NOMO-1 treated with DMSO at 0.1 percent for 48 hours (cell line): ENCODE measurements at regions not wholly inside any gene's neighbourhood (a gene's known extent, or its start where the extent isn't known, plus 50 kb on each side); places are given as distances from the start of the nearest gene placed in this dataset.

Source experiments
- DNase-seq: peaks from one replicate; lab custom pipeline; 2025; ENCODE audit not compliant: unreplicated experiment; lab: John Stamatoyannopoulos, UW

DNA sequence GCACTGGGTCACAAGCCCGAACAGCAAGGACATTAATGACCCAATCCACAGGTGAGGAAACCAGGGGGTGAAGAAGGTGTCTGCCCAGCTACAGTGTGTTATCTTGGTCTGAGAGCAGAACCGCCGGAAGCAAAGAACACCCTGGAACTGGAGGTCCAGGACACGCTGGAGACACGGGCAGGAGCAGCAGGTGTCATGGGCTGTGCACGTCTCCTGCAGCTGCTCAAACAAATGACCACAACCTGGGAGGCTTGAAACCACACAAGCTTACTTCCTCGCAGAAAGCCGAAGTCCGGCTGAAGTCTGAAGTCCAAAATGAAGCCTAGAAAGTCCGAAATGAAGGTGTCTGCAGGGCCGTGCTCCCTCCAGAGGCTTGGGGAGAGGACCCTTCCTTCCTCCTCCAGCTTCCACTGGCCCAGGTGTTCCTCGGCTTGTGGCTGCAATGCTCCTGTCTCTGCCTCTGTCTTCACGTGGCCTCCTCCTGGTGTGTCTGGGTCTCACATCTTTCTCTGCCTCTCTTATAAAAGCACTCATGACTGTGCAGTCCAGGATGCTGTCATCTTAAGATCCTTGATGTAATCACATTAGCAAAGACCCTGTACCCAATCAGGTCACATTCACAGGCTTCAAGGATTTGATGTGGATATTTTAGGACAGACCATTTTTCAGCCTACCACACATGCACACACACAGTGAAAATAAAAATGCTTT is 351.2 kb downstream of the C16orf95 start:
- no peak for DNase-seq

DNA sequence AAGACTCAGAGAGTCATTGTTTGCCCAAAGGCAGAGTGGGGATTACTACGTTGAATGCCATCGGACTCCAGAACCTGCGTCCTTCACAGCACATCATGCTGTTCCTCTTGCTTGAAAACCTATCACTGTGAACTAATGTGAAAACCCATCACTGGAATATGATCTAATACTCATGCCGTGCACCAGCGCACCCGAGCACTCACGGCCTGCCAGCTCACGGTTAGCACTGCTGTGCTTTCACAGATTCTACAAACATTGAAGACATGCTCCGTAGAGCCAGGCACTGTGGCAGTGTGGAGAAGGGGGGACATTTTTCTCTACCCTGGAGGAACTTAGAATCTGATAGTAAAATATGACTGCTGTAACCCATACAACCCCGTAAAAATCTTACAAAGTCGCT is 350.4 kb downstream of the C16orf95 start:
- DNase-seq = no peak

DNA sequence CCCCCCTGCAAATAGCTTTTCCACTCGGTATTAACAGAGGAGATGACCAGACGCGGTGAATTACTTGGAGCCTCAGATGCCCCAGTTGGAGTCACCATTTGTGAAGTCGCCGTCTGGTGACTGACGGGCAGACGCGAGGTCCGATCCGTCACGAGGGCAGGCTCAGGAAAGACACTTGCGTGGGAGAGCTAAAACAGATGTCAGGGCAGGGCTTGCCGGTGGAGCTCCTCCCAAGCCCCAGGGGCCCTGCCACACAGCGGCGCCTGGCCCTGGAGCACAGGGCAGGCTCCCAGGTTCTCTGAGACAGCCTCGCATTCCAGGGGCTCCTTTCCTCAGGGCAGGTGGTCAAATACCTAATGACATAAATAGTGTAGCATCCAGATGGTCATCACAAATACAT is 348.3 kb downstream of the C16orf95 start:
- no peak for DNase-seq

DNA sequence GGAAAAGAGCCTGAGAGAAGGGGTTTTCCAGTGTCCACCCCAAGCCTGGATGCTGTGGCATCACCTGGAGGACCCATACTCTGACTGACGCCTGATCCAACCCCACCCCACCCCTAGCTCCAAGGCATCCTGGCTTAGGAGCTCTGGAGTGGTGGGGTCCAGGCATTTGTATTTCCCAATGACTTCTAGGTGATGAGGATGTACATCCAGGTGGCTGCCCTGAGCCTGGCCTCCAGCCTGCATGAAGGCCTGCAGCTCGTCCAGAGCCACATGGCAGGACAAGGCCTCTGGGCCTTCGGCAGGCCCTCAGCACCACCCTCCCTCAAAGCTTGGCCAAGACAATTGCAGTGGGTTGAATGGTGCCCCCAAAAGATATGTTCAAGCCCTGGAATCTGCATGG is 347.5 kb downstream of the C16orf95 start:
- DNase-seq = no peak

DNA sequence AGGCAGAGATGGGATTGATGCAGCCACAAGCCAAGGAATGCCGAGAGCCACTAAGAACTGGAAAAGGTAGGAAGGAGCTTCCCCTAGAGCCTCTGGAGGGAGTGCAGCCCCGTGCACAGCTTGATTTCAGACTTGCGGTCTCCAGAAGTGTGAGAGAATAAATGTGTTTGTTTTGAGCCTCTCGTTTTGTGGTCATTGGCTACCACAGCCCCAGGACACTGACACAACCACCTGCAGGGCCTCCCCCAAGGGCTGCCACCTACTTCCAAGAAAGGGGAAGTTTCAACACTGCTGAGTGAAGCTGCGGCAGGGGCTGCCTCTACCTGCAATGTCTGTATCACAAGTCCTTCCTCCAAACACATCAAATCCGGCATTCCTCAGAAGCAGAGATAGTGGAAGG is 346.9 kb downstream of the C16orf95 start:
- peak; percentile 19 for DNase-seq

DNA sequence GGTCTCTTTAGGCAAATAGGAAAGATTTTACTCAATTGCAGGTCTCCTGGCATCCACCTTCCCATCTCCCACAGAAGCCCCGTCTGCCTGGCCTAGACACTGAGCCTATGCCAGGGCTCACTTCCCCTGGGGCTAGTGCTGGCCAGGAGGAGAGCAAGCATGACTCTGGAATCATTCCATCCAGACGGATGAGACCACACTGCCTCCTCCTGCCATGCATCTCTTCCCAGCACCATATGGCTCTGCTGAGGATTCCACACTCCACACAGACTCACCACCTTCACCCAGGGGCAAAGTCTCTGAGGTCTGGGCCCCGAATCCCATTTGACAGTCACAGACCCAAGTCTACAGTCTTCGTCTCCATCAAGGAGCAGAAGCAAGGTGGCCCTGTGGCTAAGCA is 346.5 kb downstream of the C16orf95 start:
- no peak for DNase-seq

DNA sequence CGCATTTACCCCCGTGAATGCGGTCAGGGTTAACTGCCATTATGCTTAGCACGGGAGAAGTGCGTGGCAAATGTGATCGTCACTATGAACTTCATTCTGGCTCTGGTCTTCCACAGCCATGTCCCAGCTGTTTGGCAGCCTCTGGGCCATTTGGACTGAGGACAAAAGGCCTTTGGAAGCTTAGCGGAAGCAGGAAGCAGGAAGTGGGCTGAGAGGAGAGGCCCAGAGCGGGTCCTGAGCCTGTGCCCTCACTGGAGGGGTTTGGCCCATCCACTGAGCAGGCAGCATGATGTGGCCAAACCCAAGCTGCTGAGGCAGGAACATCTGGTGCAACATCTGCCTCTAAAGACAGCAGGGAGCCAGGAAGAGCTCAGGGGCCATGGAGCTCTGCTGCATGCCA is 345.9 kb downstream of the C16orf95 start:
- DNase-seq = no peak

DNA sequence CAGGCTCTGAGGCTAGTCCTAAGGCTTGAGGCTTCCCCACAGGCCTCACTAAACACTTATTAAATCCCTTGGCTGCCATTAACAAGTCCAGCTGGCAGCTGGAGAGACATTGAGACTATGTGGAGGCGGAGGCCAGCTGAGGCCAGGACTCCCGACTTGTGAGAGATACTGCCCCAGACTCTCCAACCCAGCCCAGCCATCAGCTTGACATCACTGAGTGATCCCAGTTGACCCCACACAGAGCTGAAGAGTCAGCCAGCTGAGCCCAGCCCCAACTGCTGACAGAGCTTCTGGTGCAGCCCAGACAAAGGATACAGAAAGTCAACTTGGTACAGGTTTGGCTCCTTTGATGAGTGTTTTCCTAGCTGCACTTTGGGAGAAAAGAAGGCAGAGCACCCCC is 343.1 kb downstream of the C16orf95 start:
- DNase-seq = no peak

DNA sequence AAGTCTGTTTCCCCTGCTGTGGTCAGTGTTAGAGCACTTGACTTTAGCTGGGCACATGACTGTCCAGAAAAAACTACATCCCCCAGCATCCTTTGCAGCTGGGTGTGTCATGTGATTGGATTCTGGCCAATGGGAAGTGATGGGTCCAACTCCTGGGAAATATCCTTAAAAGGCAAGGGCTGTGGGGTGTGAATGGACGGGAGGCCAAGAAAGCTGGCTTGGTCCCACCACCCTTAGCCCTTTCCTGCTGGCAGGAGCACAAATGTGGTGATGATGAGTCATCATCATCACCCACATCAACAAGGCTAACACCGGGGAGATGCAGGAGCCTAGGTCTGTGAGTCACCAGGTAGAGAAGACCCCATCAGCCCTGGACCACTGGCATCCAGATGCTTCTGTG is 341.7 kb downstream of the C16orf95 start:
- no peak for DNase-seq

DNA sequence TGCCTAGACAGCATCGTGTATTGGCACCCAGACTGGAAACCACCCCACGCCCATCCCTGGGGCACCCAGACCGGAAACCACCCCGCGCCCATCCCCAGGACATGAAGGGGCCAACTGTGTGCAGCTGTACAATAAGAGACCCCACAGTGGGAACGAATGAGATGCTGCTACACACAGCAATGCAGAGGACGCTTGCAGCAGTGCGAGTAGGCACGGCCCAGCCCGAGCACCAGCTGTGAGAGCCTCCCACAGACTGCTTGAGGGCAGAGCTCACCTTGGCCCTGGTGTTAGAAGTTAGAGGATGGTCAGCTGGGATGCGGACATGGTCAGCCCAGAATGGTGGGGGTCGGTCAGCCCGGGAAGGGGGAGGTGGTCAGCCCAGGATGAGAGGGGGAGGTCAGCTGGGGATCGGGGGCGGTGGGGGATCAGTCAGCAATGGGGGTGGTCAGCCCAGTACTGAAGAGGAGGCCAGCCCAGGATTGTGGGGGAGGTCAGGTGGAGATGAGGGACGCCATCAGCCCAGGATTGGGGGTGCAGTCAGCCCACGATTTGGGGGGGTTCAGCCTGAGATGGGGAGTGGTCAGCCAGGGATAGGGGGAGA is 340.0 kb downstream of the C16orf95 start:
- DNase-seq = no peak

DNA sequence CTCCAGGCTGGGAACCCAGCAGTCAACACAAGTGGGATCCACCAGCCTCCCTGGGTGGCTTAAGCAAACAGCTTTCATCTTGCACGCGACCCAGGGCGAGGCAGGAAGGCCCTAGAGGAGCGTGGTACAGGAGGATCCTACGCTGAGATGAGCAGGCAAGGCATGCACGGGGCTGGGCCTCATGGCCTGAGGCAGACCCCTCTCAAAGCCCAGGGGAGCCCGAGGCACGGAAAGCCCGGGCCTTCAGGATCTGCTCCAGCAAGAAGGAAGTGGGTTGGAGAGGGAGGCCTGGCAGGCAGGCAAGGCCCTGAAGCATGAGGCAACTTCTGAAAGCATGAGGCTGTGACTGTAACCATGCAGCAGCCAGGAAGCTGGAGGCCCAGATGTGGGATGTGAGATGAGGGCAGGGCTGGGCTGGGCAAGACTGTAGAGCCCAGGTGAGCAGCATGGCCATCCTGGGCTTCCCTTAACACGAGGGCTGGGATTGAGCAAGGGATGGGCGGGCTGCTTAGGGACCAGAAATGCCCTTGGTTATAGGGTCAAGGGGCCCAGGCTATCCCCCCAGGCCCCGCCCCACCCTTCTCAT is 338.7 kb downstream of the C16orf95 start:
- no peak for DNase-seq

DNA sequence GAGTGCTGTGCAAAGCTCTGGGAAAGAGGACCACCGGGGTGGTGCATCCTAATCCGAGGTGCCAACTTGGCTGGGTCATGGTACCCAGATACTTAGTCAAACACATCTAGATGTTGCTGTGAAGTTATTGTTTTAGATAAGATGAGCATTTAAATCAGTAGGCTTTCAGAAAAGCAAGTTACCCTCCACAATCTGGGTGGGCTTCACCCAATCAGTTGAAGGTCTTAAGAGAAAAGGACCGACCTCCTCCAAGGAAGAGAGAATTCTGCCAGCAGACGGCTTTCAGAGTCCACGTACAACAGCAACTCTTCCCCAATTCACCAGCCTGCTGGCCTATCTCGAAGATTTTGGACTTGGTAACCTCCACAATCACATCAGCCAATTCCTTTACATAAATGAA is 338.1 kb downstream of the C16orf95 start:
- DNase-seq = no peak

DNA sequence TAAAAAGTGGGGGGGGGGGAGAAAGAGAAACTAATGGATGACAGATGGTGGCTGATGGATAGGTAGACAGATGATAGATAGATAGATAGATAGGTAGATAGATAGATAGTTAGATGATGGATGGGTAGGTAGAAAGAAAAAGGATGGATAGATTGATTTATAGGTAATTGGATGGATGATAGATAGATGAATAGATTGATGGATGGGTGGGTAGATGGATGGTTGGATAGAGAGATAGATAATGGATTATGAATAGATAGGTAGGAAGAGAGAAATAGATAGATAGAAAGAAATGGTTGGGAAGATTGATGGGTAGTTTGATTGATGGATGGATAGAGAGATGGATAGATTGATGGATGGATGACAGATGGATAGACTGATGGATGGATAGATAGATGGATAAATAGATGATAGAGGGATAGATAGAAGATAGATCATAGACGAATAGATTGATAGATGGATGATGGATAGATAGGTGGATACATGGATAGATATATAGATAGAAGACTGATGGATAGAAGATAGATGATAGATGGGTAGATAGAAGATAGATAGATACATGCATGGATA is 337.1 kb downstream of the C16orf95 start:
- DNase-seq = no peak

DNA sequence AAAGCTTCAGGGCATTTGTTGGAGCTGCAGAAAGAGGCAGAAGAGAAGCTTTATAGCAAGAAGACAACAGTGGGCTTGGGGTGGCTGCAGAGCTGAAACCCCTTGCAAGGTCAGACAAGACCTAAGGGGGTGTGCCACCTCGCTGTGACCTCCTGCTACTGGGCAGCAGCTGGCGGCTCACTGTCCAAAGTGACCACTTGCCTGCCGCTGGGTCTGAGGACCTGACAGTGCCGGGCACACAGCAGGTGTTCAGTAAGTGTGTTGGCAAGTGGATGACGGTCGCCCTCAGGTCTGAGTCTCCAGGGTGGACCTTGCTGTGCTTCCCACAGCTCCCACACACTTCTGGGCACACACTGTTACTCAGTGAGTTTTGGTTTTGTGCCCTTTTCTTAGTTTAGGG is 336.5 kb downstream of the C16orf95 start:
- no peak for DNase-seq

DNA sequence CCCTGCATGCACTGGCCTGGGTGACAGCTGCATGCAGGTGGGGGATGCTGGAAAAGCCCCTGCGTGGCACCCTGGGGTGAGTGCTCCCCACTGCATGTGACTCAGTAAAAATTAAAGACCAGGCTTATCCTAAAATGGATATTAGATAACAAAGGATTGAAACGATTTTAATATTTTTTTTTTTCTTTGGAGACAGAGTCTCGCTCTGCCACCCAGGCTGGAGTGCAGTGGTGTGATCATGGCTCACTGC is 334.9 kb downstream of the C16orf95 start:
- no peak for DNase-seq

DNA sequence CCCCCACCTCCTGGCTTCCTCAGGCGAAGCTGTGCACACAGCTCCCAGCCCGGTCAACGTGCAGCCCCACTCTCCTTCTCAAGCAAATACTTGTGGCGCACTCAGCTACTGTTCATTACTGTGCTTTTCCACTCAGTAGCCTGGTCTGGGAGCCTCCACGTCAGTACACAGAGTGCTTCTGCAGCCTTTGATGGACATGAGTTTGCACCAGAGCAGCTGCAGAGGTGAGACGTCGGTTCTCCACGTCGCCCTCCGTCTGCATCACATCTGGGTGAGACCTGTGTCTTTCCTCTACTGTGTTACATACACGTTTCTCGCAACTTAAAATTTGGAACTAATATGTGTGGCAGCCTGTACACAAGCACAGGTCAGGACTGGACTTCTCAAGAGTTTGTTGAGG is 334.3 kb downstream of the C16orf95 start:
- DNase-seq = no peak

DNA sequence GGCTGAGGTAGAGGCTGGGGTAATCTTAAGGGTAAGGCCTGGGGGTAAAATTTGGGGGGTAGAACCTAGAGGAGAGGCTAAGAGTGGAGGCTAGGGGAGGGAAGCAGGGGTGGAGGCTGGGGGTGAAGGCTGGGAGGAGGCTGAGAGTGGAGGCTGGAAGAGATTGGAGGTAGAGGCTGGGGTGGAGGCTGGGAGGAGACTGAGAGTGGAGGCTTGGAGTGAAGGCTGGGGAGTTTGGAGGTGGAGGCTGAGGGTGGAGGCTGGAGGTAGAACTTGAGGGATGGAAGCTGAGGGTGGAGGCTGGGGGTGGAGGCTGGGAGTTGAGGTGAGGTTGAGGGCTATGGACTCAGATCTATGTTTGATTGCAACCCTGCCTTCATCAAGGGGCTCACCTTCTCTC is 333.6 kb downstream of the C16orf95 start:
- no peak for DNase-seq

DNA sequence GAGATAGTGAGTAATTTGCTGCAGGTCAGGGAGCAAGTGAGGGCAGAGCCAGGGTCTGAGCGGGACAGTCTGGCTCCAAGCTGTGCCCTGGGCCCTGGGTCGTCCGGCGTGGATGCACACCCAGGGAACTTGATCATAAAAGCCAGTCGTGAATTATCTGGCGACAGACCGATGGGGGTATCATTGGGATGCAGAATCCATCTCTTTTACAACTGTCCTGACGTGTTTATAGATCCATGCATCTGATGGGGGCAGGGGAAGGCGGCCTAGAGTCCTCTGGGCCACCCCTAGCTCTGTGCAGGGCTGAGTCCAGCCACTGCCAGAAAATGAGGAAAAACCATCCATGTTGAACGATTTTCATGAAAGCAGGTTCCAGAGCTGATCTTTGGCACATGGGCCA is 332.8 kb downstream of the C16orf95 start:
- DNase-seq = no peak

DNA sequence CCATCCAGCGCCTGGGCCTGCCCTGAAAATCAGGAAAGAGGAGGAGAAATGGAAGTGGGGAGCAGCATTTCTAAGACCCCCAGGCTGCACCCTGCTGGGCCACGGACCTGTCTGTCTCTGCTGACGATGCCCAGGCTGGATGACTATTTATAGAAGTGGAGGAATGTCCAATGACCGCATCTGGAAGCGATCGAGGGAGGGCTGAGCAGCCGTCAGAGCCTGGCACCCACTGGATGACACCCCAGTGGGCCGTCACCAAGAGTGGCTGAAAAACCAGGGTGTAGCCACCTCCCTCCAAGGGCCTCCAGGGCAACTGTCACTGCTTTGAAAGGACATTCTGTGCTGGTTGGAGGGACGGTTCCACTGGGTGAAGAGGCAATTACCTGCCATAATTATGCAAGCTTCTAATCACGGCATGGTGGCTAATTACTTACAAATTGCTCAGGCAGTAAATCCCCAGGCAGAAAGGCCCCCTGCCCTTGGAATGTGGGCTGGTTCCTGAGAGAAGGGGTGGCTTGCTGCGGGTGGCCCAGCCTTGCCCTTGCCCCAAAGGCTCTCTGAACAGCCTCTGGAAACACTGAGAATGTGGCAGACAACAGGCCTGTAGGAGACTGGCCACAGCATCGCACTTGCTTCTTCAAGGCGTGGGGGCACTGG is 332.1 kb downstream of the C16orf95 start:
- no peak for DNase-seq

DNA sequence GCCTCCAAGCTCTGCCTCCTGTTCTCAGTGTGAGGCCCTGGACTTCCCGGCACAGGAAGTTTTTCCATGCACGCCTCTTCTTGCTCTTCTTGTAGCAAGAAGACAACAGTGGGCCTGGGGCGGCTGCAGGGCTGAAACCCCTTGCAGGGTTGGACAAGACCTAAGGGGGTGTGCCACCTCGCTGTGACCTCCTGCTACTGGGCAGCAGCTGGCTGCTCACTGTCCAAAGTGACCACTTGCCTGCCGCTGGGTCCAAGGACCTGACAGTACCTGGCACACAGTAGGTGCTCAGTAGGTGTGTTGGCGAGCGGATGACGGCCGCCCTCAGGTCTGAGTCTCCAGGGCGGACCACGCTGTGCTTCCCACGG is 331.6 kb downstream of the C16orf95 start:
- DNase-seq = no peak

DNA sequence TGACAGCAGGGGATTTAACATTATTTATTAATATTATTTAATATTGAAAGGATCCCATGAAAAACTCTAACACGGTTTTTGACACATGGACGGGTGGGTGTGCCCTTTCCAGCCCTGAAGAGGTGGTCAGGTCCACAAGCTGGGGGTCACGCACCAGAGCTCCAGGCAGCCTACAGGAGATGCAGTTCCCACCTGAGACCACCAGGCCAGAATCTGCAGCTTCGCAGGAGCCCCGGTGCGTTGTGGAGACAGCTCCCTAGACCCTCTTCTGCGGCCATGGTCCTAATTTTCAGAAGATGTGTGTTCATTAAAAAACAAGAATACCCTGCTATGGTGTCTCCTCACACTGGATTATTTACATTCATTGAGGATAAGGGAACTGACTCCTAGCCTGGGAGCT is 331.1 kb downstream of the C16orf95 start:
- DNase-seq = no peak

DNA sequence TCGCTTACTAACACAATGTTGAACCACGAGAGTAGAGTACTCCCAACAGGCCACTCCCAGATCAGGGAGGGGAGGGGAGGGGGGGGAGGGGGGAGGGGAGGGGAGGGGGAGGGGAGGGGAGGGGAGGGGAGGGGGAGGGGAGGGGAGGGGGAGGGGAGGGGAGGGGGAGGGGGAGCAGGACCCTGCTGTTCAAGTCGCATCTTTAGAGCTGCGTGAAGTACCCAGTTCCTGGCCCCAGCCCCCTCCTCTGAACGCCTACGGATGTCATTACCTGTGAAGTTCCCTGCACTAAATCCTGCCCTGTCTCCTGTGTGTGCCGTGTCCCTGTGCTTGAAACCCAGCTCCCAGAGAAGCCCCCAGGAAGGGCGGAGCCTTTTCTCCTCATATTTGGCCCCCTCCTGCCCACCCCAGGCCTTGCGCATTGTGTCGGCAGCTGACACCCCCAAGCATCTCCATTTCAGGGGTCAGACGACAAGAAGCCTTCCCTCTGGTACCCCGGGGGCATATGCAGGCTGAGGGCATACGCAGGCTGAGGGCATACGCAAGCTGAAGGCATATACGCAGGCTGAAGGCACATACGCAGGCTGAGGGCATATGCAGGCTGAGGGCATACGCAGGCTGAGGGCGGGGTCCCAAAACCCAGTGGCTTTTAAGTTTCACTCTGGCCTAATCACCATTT is 330.2 kb downstream of the C16orf95 start:
- DNase-seq = no peak
